ENCODE measurements at regions not wholly inside any gene's neighbourhood (a gene's known extent, or its start where the extent isn't known, plus 50 kb on each side); places are given as distances from the start of the nearest gene placed in this dataset.

DNA sequence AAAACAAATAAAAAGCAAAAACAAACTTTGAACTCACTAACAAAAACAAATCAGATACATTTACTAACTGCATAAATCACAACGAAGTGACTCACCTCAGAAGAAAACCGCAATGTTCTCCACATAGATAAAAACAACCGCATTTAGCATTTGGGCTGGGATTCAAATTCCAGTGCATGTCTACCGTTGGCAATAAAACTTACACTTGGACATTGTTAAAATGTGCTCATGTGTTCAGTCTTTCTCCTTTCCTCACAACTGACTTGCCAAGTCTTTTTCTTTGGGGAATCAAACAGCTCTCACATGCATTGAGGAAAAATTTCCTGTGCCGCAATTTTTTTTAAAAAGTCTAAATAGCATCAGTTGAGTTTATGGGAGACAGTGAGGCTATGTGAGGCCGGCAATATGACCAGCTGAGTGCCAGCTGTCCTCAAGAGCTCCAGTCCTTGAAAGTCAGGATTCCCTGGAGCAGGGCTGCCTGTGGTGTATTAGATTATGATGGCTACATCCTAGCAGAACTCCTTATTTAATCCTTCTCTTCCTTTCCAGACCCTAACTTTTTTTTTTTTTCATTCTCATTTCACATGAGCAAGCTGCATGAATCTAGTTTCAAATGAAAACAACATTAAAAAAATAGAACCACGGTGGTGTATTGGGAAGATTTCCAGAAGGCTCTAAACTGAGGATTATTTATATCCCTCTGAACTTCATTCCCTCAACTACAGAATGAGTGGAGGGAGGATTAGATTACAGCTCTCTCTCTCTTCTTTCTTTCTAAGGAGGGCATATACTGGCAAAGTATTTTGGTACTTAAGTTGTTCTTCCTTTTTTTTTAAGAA, 70.2 kb upstream of the MEIS1 start:
- peak; percentile 63; the same call in 1 of the 2 replicates for TF ChIP-seq TCF12 (IDR thresholded peaks at IDR 0.05; ENCODE audit: low read depth)
- TF ChIP-seq EGR1 (IDR thresholded peaks at IDR 0.05): no peak
- TF ChIP-seq YY1 (IDR thresholded peaks at IDR 0.05; ENCODE audit: low read depth): no peak
- TF ChIP-seq EP300 (IDR thresholded peaks at IDR 0.05; ENCODE audit: borderline replicate concordance): peak; percentile 57; the same call in 1 of the 2 replicates
- TF ChIP-seq FOXM1 (IDR thresholded peaks at IDR 0.05; ENCODE audit: borderline replicate concordance, low read depth): peak; percentile 48; the same call in 1 of the 2 replicates
- no peak for TF ChIP-seq RAD21 (IDR thresholded peaks at IDR 0.05; ENCODE audit: low read depth)
- TF ChIP-seq CREB1 (IDR thresholded peaks at IDR 0.05; ENCODE audit: low read depth): no peak
- 0 out of 2 replicates have a peak, but pooled peaks have one; percentile 30 for TF ChIP-seq TEAD4 (IDR thresholded peaks at IDR 0.05)
- peak; percentile 66 for TF ChIP-seq NFIC (IDR thresholded peaks at IDR 0.05)
- TF ChIP-seq TAF1 (IDR thresholded peaks at IDR 0.05; ENCODE audit: low read depth): no peak

DNA sequence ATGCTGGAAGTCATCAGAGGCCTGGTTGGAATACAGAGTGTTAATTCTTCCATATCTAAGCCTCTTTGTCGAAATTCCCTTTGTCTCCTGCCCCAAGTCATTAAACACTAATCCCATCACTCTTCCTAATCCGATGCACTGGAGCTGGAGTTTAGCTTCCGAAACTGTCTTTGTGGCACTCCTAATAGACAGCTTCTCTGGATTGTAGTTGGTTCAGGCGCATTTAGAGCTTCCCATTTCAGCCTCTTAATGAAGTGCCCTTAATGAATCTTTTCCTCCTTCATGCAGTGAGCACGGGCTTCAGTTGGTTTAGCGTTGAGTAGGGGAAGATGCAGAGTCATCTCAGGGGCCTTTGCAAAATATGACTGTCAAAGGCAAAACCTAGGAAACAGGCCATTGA, 72.2 kb upstream of the MEIS1 start:
- TF ChIP-seq CREB1 (IDR thresholded peaks at IDR 0.05; ENCODE audit: low read depth) (no peak), TAF1 (IDR thresholded peaks at IDR 0.05; ENCODE audit: low read depth) (no peak), ZBTB7A (IDR thresholded peaks at IDR 0.05; ENCODE audit: low read depth) (no peak), EGR1 (IDR thresholded peaks at IDR 0.05) (no peak), CEBPB (IDR thresholded peaks at IDR 0.05) (no peak), YY1 (IDR thresholded peaks at IDR 0.05; ENCODE audit: low read depth) (no peak), TEAD4 (IDR thresholded peaks at IDR 0.05) (no peak), TCF12 (IDR thresholded peaks at IDR 0.05; ENCODE audit: low read depth) (no peak), FOXM1 (IDR thresholded peaks at IDR 0.05; ENCODE audit: borderline replicate concordance, low read depth) (no peak), NFIC (IDR thresholded peaks at IDR 0.05) (no peak), RAD21 (IDR thresholded peaks at IDR 0.05; ENCODE audit: low read depth) (no peak), EP300 (IDR thresholded peaks at IDR 0.05; ENCODE audit: borderline replicate concordance) (no peak)
- TF ChIP-seq, protein P1, sequence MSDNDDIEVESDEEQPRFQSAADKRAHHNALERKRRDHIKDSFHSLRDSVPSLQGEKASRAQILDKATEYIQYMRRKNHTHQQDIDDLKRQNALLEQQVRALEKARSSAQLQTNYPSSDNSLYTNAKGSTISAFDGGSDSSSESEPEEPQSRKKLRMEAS (IDR thresholded peaks at IDR 0.05): no peak
- TF ChIP-seq, protein P2, sequence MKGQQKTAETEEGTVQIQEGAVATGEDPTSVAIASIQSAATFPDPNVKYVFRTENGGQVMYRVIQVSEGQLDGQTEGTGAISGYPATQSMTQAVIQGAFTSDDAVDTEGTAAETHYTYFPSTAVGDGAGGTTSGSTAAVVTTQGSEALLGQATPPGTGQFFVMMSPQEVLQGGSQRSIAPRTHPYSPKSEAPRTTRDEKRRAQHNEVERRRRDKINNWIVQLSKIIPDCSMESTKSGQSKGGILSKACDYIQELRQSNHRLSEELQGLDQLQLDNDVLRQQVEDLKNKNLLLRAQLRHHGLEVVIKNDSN (IDR thresholded peaks at IDR 0.05): no peak
- TF ChIP-seq, protein P3, sequence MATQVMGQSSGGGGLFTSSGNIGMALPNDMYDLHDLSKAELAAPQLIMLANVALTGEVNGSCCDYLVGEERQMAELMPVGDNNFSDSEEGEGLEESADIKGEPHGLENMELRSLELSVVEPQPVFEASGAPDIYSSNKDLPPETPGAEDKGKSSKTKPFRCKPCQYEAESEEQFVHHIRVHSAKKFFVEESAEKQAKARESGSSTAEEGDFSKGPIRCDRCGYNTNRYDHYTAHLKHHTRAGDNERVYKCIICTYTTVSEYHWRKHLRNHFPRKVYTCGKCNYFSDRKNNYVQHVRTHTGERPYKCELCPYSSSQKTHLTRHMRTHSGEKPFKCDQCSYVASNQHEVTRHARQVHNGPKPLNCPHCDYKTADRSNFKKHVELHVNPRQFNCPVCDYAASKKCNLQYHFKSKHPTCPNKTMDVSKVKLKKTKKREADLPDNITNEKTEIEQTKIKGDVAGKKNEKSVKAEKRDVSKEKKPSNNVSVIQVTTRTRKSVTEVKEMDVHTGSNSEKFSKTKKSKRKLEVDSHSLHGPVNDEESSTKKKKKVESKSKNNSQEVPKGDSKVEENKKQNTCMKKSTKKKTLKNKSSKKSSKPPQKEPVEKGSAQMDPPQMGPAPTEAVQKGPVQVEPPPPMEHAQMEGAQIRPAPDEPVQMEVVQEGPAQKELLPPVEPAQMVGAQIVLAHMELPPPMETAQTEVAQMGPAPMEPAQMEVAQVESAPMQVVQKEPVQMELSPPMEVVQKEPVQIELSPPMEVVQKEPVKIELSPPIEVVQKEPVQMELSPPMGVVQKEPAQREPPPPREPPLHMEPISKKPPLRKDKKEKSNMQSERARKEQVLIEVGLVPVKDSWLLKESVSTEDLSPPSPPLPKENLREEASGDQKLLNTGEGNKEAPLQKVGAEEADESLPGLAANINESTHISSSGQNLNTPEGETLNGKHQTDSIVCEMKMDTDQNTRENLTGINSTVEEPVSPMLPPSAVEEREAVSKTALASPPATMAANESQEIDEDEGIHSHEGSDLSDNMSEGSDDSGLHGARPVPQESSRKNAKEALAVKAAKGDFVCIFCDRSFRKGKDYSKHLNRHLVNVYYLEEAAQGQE (IDR thresholded peaks at IDR 0.05; ENCODE audit: low read depth): no peak

DNA sequence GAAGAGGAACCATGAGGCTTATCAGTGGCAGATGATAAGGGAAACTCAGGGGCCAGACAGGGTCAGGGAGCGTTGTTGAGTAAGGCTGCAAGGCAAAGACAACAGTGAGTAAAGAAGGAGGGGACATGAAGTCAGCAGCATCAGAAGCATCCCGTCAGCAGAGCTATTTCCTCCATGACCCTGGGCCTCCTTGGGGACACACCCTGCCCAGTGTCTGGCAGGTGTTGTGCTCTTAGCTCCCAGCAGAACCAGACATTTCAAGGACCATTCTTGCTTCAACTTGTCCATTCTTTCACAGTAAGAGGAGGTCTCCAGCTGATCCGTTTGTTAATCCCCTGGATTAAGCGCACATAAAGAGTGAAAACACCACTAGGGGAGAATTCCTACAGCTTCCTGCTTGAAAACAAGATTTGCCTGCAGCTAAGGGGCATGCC, 88.7 kb upstream of the MEIS1 start:
- TF ChIP-seq CREB1 (IDR thresholded peaks at IDR 0.05; ENCODE audit: low read depth) (no peak), FOXM1 (IDR thresholded peaks at IDR 0.05; ENCODE audit: borderline replicate concordance, low read depth) (no peak), TEAD4 (IDR thresholded peaks at IDR 0.05) (no peak), TCF12 (IDR thresholded peaks at IDR 0.05; ENCODE audit: low read depth) (no peak), TAF1 (IDR thresholded peaks at IDR 0.05; ENCODE audit: low read depth) (no peak)
- TF ChIP-seq, protein P2 (IDR thresholded peaks at IDR 0.05): no peak

DNA sequence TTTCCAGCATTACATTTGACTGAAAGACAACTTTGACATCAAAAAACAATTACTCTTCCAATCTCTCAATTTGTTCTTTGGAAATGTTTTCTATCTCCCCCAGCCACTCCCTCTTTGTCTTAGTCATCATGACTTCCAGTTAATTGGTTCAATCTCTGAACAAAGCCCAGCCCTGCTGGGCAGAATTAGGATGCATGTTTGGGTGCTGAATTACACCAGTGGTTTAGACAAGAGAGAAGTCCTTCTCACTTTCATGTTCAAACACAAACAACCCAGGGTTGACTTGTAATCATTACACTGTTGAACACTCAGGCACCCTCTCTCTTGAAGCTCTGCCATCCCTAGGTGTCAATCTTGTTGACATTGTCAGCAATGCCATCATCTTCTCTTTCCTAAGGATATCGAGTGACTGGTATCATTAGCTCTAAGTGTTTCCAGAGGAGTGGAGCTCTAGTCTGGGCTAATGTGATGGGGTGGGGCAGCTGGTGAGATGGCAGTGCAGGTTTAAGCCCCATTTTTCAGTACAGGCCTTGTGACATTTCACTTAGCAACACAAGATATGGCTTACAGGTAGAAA, 90.8 kb upstream of the MEIS1 start:
- TF ChIP-seq TAF1 (IDR thresholded peaks at IDR 0.05; ENCODE audit: low read depth) (no peak), YY1 (IDR thresholded peaks at IDR 0.05; ENCODE audit: low read depth) (no peak), TEAD4 (IDR thresholded peaks at IDR 0.05) (no peak), CEBPB (IDR thresholded peaks at IDR 0.05) (no peak), ZBTB7A (IDR thresholded peaks at IDR 0.05; ENCODE audit: low read depth) (no peak)
- TF ChIP-seq, protein P3 (IDR thresholded peaks at IDR 0.05; ENCODE audit: low read depth): no peak
- TF ChIP-seq, protein P1 (IDR thresholded peaks at IDR 0.05): no peak

DNA sequence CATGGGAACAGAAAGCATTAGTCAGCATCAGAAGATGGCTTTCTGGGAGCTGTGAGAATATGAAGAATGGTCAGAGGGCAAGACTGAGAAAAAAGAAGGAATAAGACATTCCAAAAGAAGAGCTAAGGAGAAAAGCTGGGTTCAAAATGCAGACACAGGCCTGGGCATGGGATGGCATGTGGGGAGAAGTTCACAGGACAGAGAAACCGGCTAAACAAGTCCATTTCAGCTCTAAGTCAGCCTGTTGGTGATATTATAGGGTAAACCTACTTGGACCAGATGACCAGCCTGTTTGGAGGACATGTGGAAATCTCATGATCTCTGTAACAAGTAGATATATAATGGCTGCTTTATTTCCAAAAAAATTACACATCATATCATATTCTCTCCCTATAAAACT, 91.7 kb upstream of the MEIS1 start:
- TF ChIP-seq TCF12 (IDR thresholded peaks at IDR 0.05; ENCODE audit: low read depth): no peak
- no peak for TF ChIP-seq ZBTB7A (IDR thresholded peaks at IDR 0.05; ENCODE audit: low read depth)
- no peak for TF ChIP-seq TEAD4 (IDR thresholded peaks at IDR 0.05)
- TF ChIP-seq YY1 (IDR thresholded peaks at IDR 0.05; ENCODE audit: low read depth): no peak
- TF ChIP-seq FOXM1 (IDR thresholded peaks at IDR 0.05; ENCODE audit: borderline replicate concordance, low read depth): no peak
- TF ChIP-seq CEBPB (IDR thresholded peaks at IDR 0.05): no peak
- TF ChIP-seq CREB1 (IDR thresholded peaks at IDR 0.05; ENCODE audit: low read depth): no peak
- no peak for TF ChIP-seq RAD21 (IDR thresholded peaks at IDR 0.05; ENCODE audit: low read depth)
- TF ChIP-seq, protein P2 (IDR thresholded peaks at IDR 0.05): no peak
- no peak for TF ChIP-seq NFIC (IDR thresholded peaks at IDR 0.05)
- no peak for TF ChIP-seq EGR1 (IDR thresholded peaks at IDR 0.05)
- no peak for TF ChIP-seq TAF1 (IDR thresholded peaks at IDR 0.05; ENCODE audit: low read depth)
- TF ChIP-seq, protein P3 (IDR thresholded peaks at IDR 0.05; ENCODE audit: low read depth): no peak
- TF ChIP-seq, protein P1 (IDR thresholded peaks at IDR 0.05): no peak
- no peak for TF ChIP-seq EP300 (IDR thresholded peaks at IDR 0.05; ENCODE audit: borderline replicate concordance)
